ENCODE measurements at regions not wholly inside any gene's neighbourhood (a gene's known extent, or its start where the extent isn't known, plus 50 kb on each side); places are given as distances from the start of the nearest gene placed in this dataset.

GRCh38 chr5:171571663-171572062 lies 152.2 kb downstream of the FGF18 start:
- Histone ChIP-seq H3K27me3 (no peaks in the 10 kb centered on the region), H3K4me3 (no peak overlapping the region), H3K36me3 (no peaks in the 10 kb centered on the region), H3K27ac (no peak overlapping the region), H3K9me3 (peaks cover 7% of the 10 kb centered on the region), H3K4me1 (no peaks in the 10 kb centered on the region)
- WGBS: 50% methylated on average over 3 of the region's 3 CpGs
- TF ChIP-seq POLR2A (IDR thresholded peaks at IDR 0.05): no peak
- no peak for TF ChIP-seq POLR2AphosphoS5 (IDR thresholded peaks at IDR 0.05)
- no peak for TF ChIP-seq EP300 (IDR thresholded peaks at IDR 0.05)
- TF ChIP-seq CTCF (IDR thresholded peaks at IDR 0.05): no peak
- no peak for DNase-seq (ENCODE audit: low spot score in 2 of 2)

GRCh38 chr5:171573021-171573420 lies 153.6 kb downstream of the FGF18 start:
- DNase-seq (ENCODE audit: low spot score in 2 of 2): no peak
- Histone ChIP-seq H3K4me1 (no peaks in the 10 kb centered on the region), H3K27me3 (no peaks in the 10 kb centered on the region), H3K9me3 (peaks cover 7% of the 10 kb centered on the region), H3K27ac (no peak overlapping the region), H3K4me3 (no peak overlapping the region), H3K36me3 (no peaks in the 10 kb centered on the region)
- WGBS: 89% methylated on average over 2 of the region's 2 CpGs
- TF ChIP-seq CTCF (IDR thresholded peaks at IDR 0.05) (no peak), POLR2AphosphoS5 (IDR thresholded peaks at IDR 0.05) (no peak), POLR2A (IDR thresholded peaks at IDR 0.05) (no peak), EP300 (IDR thresholded peaks at IDR 0.05) (no peak)

GRCh38 chr5:171573451-171574225 lies 154.2 kb downstream of the FGF18 start:
- Histone ChIP-seq H3K9me3 (peaks cover 7% of the 10 kb centered on the region), H3K36me3 (no peaks in the 10 kb centered on the region), H3K4me1 (peaks cover 4% of the 10 kb centered on the region), H3K27ac (no peak overlapping the region), H3K27me3 (no peaks in the 10 kb centered on the region), H3K4me3 (no peak overlapping the region)
- TF ChIP-seq EP300 (IDR thresholded peaks at IDR 0.05) (no peak), CTCF (IDR thresholded peaks at IDR 0.05) (no peak), POLR2AphosphoS5 (IDR thresholded peaks at IDR 0.05) (no peak), POLR2A (IDR thresholded peaks at IDR 0.05) (no peak)
- no peak for DNase-seq (ENCODE audit: low spot score in 2 of 2)
- 93% methylated on average over 17 of the region's 17 CpGs for WGBS

GRCh38 chr5:171574376-171574775 lies 154.9 kb downstream of the FGF18 start:
- no peaks in the 10 kb centered on the region for H3K36me3 ChIP-seq
- TF ChIP-seq CTCF (IDR thresholded peaks at IDR 0.05): no peak
- no peak for TF ChIP-seq EP300 (IDR thresholded peaks at IDR 0.05)
- TF ChIP-seq POLR2AphosphoS5 (IDR thresholded peaks at IDR 0.05): no peak
- no peak for TF ChIP-seq POLR2A (IDR thresholded peaks at IDR 0.05)
- no peak overlapping the region for H3K27ac ChIP-seq
- H3K4me3 ChIP-seq: no peak overlapping the region
- 55% methylated on average over 3 of the region's 4 CpGs for WGBS
- no peak for DNase-seq (ENCODE audit: low spot score in 2 of 2)
- H3K4me1 ChIP-seq: peaks cover 11% of the 10 kb centered on the region
- peaks cover 3% of the 10 kb centered on the region for H3K9me3 ChIP-seq
- no peaks in the 10 kb centered on the region for H3K27me3 ChIP-seq

- WGBS: 56% methylated on average over 3 of the region's 3 CpGs
- DNase-seq (ENCODE audit: low spot score in 2 of 2): no peak
- TF ChIP-seq POLR2A (IDR thresholded peaks at IDR 0.05) (no peak), CTCF (IDR thresholded peaks at IDR 0.05) (no peak), POLR2AphosphoS5 (IDR thresholded peaks at IDR 0.05) (no peak), EP300 (IDR thresholded peaks at IDR 0.05) (no peak)
- Histone ChIP-seq H3K27ac (no peak overlapping the region), H3K36me3 (no peaks in the 10 kb centered on the region), H3K4me3 (no peak overlapping the region), H3K27me3 (no peaks in the 10 kb centered on the region), H3K9me3 (no peaks in the 10 kb centered on the region), H3K4me1 (peaks cover 21% of the 10 kb centered on the region)
Measured at GRCh38 chr5:171575386-171575785, 155.9 kb downstream of the FGF18 start.

All from suprapubic skin (tissue), 4 donors.